Thyroid gland (tissue), 4 donors: ENCODE measurements at regions not wholly inside any gene's neighbourhood (a gene's known extent, or its start where the extent isn't known, plus 50 kb on each side); places are given as distances from the start of the nearest gene placed in this dataset.

Experiments
- POLR2A ChIP-seq, 2 donors: fragments of 450-650 bp; IDR thresholded peaks; one replicate each; pipeline ENCODE4 v1.6.1; 2017; ENCODE audit warnings: antibody characterized with exemption in 2 of 2, mild to moderate bottlenecking in 2 of 2, moderate library complexity in 1 of 2
- TF ChIP-seq, protein P1 (sequence below), 6 experiments: fragments of 200-600 bp in 3 of 6; fragments of 450-650 bp in 3 of 6; sonication (generic) in 3 of 6; IDR thresholded peaks; one replicate each; pipeline ENCODE4 v1.5.1; 2016 to 2019; ENCODE audit warnings: antibody characterized with exemption in 6 of 6, mild to moderate bottlenecking in 2 of 6, inconsistent platforms in 1 of 6, moderate library complexity in 1 of 6

DNA sequence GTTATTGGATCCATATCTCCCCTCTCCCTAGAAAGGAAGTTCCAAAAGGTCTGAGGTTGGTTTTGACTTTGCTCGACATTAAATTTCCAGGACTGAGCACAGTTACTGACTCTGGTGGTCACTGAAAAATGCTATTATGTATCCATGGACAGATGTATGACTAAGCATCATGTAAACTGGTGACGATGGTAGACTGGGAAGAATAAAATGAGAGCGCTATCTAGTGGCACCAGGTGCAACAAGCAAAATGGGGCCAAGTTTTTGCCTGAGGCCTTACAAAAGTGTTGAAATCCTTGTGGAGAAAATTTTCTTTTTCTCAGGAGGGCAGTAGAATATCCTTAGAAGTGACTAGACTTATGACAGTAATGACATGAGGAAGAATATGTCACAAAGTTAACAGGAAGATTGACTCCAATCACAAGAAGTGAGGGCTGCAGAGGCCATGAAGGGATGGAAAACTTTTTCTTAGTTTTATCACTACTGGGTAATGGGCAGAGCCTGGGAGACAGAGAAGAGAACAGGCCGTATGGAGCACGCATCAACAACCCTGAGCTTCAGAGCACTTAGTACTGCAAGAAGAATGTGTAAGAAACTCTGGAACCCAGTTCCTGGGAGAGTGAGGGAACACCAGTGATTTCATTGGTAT, 88.9 kb upstream of the ELOVL5 start:
- TF ChIP-seq, protein P1, sequence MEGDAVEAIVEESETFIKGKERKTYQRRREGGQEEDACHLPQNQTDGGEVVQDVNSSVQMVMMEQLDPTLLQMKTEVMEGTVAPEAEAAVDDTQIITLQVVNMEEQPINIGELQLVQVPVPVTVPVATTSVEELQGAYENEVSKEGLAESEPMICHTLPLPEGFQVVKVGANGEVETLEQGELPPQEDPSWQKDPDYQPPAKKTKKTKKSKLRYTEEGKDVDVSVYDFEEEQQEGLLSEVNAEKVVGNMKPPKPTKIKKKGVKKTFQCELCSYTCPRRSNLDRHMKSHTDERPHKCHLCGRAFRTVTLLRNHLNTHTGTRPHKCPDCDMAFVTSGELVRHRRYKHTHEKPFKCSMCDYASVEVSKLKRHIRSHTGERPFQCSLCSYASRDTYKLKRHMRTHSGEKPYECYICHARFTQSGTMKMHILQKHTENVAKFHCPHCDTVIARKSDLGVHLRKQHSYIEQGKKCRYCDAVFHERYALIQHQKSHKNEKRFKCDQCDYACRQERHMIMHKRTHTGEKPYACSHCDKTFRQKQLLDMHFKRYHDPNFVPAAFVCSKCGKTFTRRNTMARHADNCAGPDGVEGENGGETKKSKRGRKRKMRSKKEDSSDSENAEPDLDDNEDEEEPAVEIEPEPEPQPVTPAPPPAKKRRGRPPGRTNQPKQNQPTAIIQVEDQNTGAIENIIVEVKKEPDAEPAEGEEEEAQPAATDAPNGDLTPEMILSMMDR (IDR thresholded peaks at IDR 0.05): peak in 5 of 6 experiments; percentile 22 to 77 (median 55)
- TF ChIP-seq POLR2A (IDR thresholded peaks at IDR 0.05): no peak
